DND-41 (cell line): ENCODE measurements at regions not wholly inside any gene's neighbourhood (a gene's known extent, or its start where the extent isn't known, plus 50 kb on each side); places are given as distances from the start of the nearest gene placed in this dataset.

ENCODE experiments used
- ATAC-seq: fragments of 200-7000 bp; cut with Tn5 transposase; 3 replicates; pipeline ENCODE4 v1.9.1; 2021; ENCODE audit warnings: low read depth; ENCODE audit not compliant: insufficient read depth
- DNase-seq: peaks from one replicate; pipeline ENCODE4 v3.0.0-alpha.2; 2020
- H2AFZ ChIP-seq: 2 replicates; pipeline ENCODE4 v1.6.0; 2012; ENCODE audit warnings: low read depth, low read length
- H3K27ac ChIP-seq: 2 replicates; pipeline ENCODE4 v1.5.1; 2012; ENCODE audit warnings: low read length, inconsistent platforms
- H3K27me3 ChIP-seq: fragments of 200-600 bp; sonication (generic); 2 replicates; pipeline ENCODE4 v1.6.0; 2012; ENCODE audit warnings: low read length, mild to moderate bottlenecking, inconsistent platforms; ENCODE audit not compliant: insufficient read depth, poor library complexity
- H3K36me3 ChIP-seq: 2 replicates; pipeline ENCODE4 v1.5.1; 2012; ENCODE audit warnings: low read length, inconsistent platforms; ENCODE audit not compliant: insufficient read depth
- H3K4me1 ChIP-seq: 2 replicates; pipeline ENCODE4 v1.5.1; 2012; ENCODE audit warnings: mild to moderate bottlenecking, low read length; ENCODE audit not compliant: insufficient read depth
- H3K4me2 ChIP-seq: 2 replicates; pipeline ENCODE4 v1.6.0; 2012; ENCODE audit warnings: mild to moderate bottlenecking, moderate library complexity, low read length, inconsistent platforms; ENCODE audit not compliant: insufficient read depth
- H3K4me3 ChIP-seq, 2 experiments: fragments of 200-600 bp in 1 of 2; shearing (Covaris generic) in 1 of 2; 2 replicates each; pipeline ENCODE4 v1.5.1; 2012 to 2016; ENCODE audit warnings: inconsistent platforms in 2 of 2, low read length in 2 of 2, mild to moderate bottlenecking in 2 of 2, low read depth in 1 of 2, moderate library complexity in 1 of 2
- H3K79me2 ChIP-seq: 2 replicates; pipeline ENCODE4 v1.6.0; 2012; ENCODE audit warnings: low read length, inconsistent platforms; ENCODE audit not compliant: insufficient read depth
- H3K9ac ChIP-seq: 2 replicates; pipeline ENCODE4 v1.6.0; 2012; ENCODE audit warnings: low read depth, mild to moderate bottlenecking, inconsistent platforms, low read length, moderate library complexity
- H3K9me3 ChIP-seq: 2 replicates; pipeline ENCODE4 v1.5.1; 2012; ENCODE audit warnings: low read length, moderate library complexity, mild to moderate bottlenecking, inconsistent platforms; ENCODE audit not compliant: insufficient read depth, severe bottlenecking
- H4K20me1 ChIP-seq: 2 replicates; pipeline ENCODE4 v1.6.0; 2012; ENCODE audit warnings: low read length; ENCODE audit not compliant: insufficient read depth
- CTCF ChIP-seq: IDR thresholded peaks from 2 replicates; pipeline ENCODE4 v1.5.1; 2012; ENCODE audit warnings: borderline replicate concordance, low read length, moderate library complexity, mild to moderate bottlenecking; ENCODE audit not compliant: poor library complexity, severe bottlenecking; ENCODE audit errors: extremely low read depth
- EZH2 ChIP-seq: IDR thresholded peaks from 3 replicates; pipeline ENCODE4 v1.6.1; 2012; ENCODE audit warnings: borderline replicate concordance, low read depth, mild to moderate bottlenecking, moderate library complexity, low read length, inconsistent platforms; ENCODE audit not compliant: severe bottlenecking

- no peak for DNase-seq
Measured at GRCh38 chr17:12269751-12270150, 249.1 kb downstream of the MAP2K4 start.

DNA sequence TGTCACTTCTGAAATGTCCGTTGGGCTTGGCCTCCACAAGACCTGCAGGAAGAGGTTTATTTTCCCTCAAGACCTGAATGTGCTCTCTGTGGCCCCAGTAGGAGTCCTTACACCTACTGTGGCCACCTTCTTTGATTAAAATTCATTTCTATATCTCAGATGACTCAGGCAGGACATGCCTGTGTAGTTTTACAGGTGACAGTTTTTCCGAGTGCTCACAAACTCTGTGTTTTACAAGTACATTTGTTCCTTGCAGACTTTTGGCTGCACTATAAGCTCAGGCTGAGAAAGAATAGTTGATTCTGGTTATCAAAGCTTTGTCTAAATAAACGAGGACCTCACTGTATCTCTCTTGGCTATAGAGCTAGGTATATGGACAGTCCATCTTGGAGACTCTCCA lies 257.1 kb downstream of the MAP2K4 start:
- Histone ChIP-seq H3K27ac (no peak overlapping the region), H3K79me2 (no peaks in the 10 kb centered on the region), H2AFZ (no peak overlapping the region), H3K9ac (no peak overlapping the region), H4K20me1 (no peaks in the 10 kb centered on the region), H3K4me3 (no peak overlapping the region), H3K27me3 (no peaks in the 10 kb centered on the region), H3K4me2 (no peak overlapping the region), H3K36me3 (no peaks in the 10 kb centered on the region), H3K9me3 (peaks cover 4% of the 10 kb centered on the region), H3K4me1 (no peaks in the 10 kb centered on the region)
- no peak for DNase-seq
- TF ChIP-seq EZH2, result no peak
- TF ChIP-seq CTCF, result no peak
- no peak for ATAC-seq

More at GRCh38 chr17:12269751-12270150, 249.1 kb downstream of the MAP2K4 start:
- H3K27ac ChIP-seq, result no peak overlapping the region
- no peaks in the 10 kb centered on the region for H3K27me3 ChIP-seq
- peaks cover 4% of the 10 kb centered on the region for H3K9me3 ChIP-seq
- no peak overlapping the region for H3K4me3 ChIP-seq
- no peak for ATAC-seq
- H3K4me2 ChIP-seq, result no peak overlapping the region
- no peaks in the 10 kb centered on the region for H4K20me1 ChIP-seq
- no peaks in the 10 kb centered on the region for H3K79me2 ChIP-seq
- H3K9ac ChIP-seq, result no peak overlapping the region
- H3K4me1 ChIP-seq, result no peaks in the 10 kb centered on the region
- H2AFZ ChIP-seq, result no peak overlapping the region
- TF ChIP-seq CTCF (no peak), EZH2 (no peak)
- H3K36me3 ChIP-seq, result no peaks in the 10 kb centered on the region

GRCh38 chr17:12282056-12282455 lies 261.4 kb downstream of the MAP2K4 start:
- H3K27me3 ChIP-seq, result no peaks in the 10 kb centered on the region
- no peak for DNase-seq
- no peak for ATAC-seq
- no peak overlapping the region for H3K27ac ChIP-seq
- H3K4me3 ChIP-seq, result no peak overlapping the region
- TF ChIP-seq CTCF (no peak), EZH2 (no peak)
- no peak overlapping the region for H3K9ac ChIP-seq
- no peaks in the 10 kb centered on the region for H3K4me1 ChIP-seq
- H4K20me1 ChIP-seq, result no peaks in the 10 kb centered on the region
- H3K79me2 ChIP-seq, result no peaks in the 10 kb centered on the region
- H3K9me3 ChIP-seq, result no peaks in the 10 kb centered on the region
- H2AFZ ChIP-seq, result no peak overlapping the region
- H3K4me2 ChIP-seq, result no peak overlapping the region
- no peaks in the 10 kb centered on the region for H3K36me3 ChIP-seq

DNA sequence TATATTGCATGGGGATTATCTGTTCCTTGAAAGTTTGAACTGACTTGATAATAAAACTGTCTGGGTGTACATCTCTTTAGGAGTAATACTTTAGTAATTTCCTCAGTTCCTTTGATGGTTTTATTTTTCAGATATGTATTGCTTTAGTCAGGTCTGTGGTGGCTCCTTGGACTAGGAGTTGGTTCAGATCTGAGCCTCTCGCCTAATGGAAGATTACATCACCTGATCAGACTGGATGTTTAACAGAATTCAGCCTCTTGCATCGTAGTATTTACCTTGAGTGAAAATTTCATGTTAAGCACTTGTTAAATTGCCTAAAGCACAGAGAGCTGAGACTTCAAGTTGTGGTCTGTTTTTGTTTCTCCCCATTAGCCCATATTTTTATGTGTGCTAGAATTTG lies 267.3 kb downstream of the MAP2K4 start:
- H2AFZ ChIP-seq, result no peak overlapping the region
- ATAC-seq (no peak), DNase-seq (no peak)
- no peaks in the 10 kb centered on the region for H3K4me1 ChIP-seq
- H3K79me2 ChIP-seq, result no peaks in the 10 kb centered on the region
- H3K27me3 ChIP-seq, result no peaks in the 10 kb centered on the region
- no peak overlapping the region for H3K4me2 ChIP-seq
- no peaks in the 10 kb centered on the region for H3K36me3 ChIP-seq
- TF ChIP-seq EZH2 (no peak), CTCF (no peak)
- H4K20me1 ChIP-seq, result no peaks in the 10 kb centered on the region
- H3K9me3 ChIP-seq, result peaks cover 3% of the 10 kb centered on the region
- no peak overlapping the region for H3K27ac ChIP-seq
- no peak overlapping the region for H3K4me3 ChIP-seq
- H3K9ac ChIP-seq, result no peak overlapping the region
